Endothelial cell of umbilical vein (primary cell): ENCODE measurements at regions not wholly inside any gene's neighbourhood (a gene's known extent, or its start where the extent isn't known, plus 50 kb on each side); places are given as distances from the start of the nearest gene placed in this dataset.

Experiments
- MAX ChIP-seq: IDR thresholded peaks from 2 replicates; pipeline ENCODE4 v1.6.1; 2011; ENCODE audit not compliant: insufficient read depth, insufficient read length
- POLR2A ChIP-seq: IDR thresholded peaks from 2 replicates; pipeline ENCODE4 v1.6.1; 2012; ENCODE audit warnings: low read depth, mild to moderate bottlenecking, control low read depth, low read length
- TF ChIP-seq, protein P1 (sequence below), 2 donors: IDR thresholded peaks; 1 replicate in 1 of 2; 2 replicates in 1 of 2; pipeline ENCODE4 v1.5.1; 2011; ENCODE audit warnings: low read length in 2 of 2, mild to moderate bottlenecking in 2 of 2, moderate library complexity in 2 of 2, control low read depth in 1 of 2, inconsistent platforms in 1 of 2, low read depth in 1 of 2; ENCODE audit not compliant: insufficient read depth in 1 of 2; ENCODE audit errors: extremely low read depth in 1 of 2

DNA sequence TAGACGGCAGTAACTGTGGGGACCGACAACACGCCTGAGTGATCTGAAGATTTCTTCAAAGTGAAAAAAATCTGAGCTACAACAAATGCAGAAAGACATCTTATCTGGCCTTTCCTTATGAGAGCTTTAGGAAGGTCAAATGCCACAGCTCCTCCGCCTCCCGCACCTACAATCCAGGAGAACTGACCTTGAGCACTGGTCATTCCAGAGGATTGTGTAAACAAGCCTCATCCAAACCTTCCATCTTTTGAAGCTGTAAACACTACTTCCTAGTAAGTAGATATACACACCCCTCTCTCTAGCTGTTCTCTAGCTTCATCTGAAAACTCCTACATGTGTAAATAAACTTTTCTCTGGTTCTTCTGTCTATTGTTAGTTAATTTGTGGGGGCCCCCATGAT lies 76.9 kb downstream of the CD24 start:
- TF ChIP-seq, protein P1, sequence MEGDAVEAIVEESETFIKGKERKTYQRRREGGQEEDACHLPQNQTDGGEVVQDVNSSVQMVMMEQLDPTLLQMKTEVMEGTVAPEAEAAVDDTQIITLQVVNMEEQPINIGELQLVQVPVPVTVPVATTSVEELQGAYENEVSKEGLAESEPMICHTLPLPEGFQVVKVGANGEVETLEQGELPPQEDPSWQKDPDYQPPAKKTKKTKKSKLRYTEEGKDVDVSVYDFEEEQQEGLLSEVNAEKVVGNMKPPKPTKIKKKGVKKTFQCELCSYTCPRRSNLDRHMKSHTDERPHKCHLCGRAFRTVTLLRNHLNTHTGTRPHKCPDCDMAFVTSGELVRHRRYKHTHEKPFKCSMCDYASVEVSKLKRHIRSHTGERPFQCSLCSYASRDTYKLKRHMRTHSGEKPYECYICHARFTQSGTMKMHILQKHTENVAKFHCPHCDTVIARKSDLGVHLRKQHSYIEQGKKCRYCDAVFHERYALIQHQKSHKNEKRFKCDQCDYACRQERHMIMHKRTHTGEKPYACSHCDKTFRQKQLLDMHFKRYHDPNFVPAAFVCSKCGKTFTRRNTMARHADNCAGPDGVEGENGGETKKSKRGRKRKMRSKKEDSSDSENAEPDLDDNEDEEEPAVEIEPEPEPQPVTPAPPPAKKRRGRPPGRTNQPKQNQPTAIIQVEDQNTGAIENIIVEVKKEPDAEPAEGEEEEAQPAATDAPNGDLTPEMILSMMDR (IDR thresholded peaks at IDR 0.05; ENCODE audit: extremely low read depth in 1 of 2, insufficient read depth in 1 of 2, low read depth in 1 of 2, low read length in 2 of 2) = no peak
- TF ChIP-seq POLR2A (no peak), MAX (no peak)
